Activated T-cell treated with anti-CD3 and anti-CD28 coated beads, Interleukin-2, amount 50 U/mL, for 1 hour (primary cell): ENCODE measurements at regions not wholly inside any gene's neighbourhood (a gene's known extent, or its start where the extent isn't known, plus 50 kb on each side); places are given as distances from the start of the nearest gene placed in this dataset.
"Not testable (repeated sequence)": the region's sequence is repeated elsewhere in the genome, so short reads cannot be mapped to it uniquely, and the experiment has no call there.

Experiments
- DNase-seq: peaks from one replicate; pipeline ENCODE4 v3.0.0-alpha.2; 2020

- no peak for DNase-seq
Measured at GRCh38 chr10:28186887-28187578, 115.8 kb downstream of the MPP7 start.

- DNase-seq, result no peak
Measured at GRCh38 chr10:28186461-28186860, 116.4 kb downstream of the MPP7 start.

GRCh38 chr10:28184810-28185209 lies 118.1 kb downstream of the MPP7 start:
- DNase-seq, result no peak

GRCh38 chr10:28181478-28182096 lies 121.3 kb downstream of the MPP7 start:
- no peak for DNase-seq

GRCh38 chr10:28180654-28181053 lies 122.2 kb downstream of the MPP7 start:
- no peak for DNase-seq

- DNase-seq, result no peak
Measured at GRCh38 chr10:28179743-28180099, 123.1 kb downstream of the MPP7 start.

GRCh38 chr10:28179006-28179742 lies 123.7 kb downstream of the MPP7 start:
- DNase-seq, result no peak

GRCh38 chr10:28177944-28178637 lies 124.8 kb downstream of the MPP7 start:
- peak; percentile 31 for DNase-seq

GRCh38 chr10:28176498-28176897 lies 126.4 kb downstream of the MPP7 start:
- not testable (repeated sequence) for DNase-seq

GRCh38 chr10:28172223-28172610 lies 130.6 kb downstream of the MPP7 start:
- DNase-seq, result no peak

GRCh38 chr10:28171468-28172222 lies 131.2 kb downstream of the MPP7 start:
- DNase-seq, result no peak

GRCh38 chr10:28169525-28169924 lies 133.3 kb downstream of the MPP7 start:
- no peak for DNase-seq

GRCh38 chr10:28160866-28161405 lies 141.9 kb downstream of the MPP7 start:
- no peak for DNase-seq

GRCh38 chr10:28157379-28157778 lies 145.5 kb downstream of the MPP7 start:
- DNase-seq, result no peak

GRCh38 chr10:28155726-28156125 lies 147.1 kb downstream of the MPP7 start:
- no peak for DNase-seq

- DNase-seq, result no peak
Measured at GRCh38 chr10:28151636-28152035, 151.2 kb downstream of the MPP7 start.

- no peak for DNase-seq
Measured at GRCh38 chr10:28149746-28150145, 150.9 kb upstream of the ODAD2 start.

GRCh38 chr10:28147706-28148105 lies 148.8 kb upstream of the ODAD2 start:
- DNase-seq, result no peak

- no peak for DNase-seq
Measured at GRCh38 chr10:28139138-28139537, 140.3 kb upstream of the ODAD2 start.

- no peak for DNase-seq
Measured at GRCh38 chr10:28137907-28138880, 139.3 kb upstream of the ODAD2 start.

- no peak for DNase-seq
Measured at GRCh38 chr10:28135258-28135657, 136.4 kb upstream of the ODAD2 start.
